ENCODE measurements at regions not wholly inside any gene's neighbourhood (a gene's known extent, or its start where the extent isn't known, plus 50 kb on each side); places are given as distances from the start of the nearest gene placed in this dataset.

DNA sequence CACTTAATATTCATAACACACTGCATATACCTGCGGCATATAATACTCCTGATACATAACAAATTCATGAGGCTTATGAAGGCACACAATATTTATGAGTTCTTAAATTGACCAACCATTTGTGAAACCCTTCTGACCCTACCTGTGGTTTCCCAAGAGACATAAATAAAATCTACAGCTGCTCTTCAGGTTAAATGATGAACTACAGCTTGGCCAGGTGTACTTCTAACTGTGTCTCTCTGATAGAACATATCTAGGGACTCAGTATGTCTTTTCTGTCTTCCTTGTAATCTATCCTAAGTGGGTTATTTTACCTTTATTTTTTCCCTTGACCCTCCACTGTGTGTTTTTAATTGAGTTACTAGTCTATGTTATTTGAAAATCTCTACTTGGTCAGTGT is 189.9 kb upstream of the UFM1 start:
- no peak for TF ChIP-seq EZH2phosphoT487 (IDR thresholded peaks at IDR 0.05; ENCODE audit: borderline replicate concordance)
- TF ChIP-seq, protein P1, sequence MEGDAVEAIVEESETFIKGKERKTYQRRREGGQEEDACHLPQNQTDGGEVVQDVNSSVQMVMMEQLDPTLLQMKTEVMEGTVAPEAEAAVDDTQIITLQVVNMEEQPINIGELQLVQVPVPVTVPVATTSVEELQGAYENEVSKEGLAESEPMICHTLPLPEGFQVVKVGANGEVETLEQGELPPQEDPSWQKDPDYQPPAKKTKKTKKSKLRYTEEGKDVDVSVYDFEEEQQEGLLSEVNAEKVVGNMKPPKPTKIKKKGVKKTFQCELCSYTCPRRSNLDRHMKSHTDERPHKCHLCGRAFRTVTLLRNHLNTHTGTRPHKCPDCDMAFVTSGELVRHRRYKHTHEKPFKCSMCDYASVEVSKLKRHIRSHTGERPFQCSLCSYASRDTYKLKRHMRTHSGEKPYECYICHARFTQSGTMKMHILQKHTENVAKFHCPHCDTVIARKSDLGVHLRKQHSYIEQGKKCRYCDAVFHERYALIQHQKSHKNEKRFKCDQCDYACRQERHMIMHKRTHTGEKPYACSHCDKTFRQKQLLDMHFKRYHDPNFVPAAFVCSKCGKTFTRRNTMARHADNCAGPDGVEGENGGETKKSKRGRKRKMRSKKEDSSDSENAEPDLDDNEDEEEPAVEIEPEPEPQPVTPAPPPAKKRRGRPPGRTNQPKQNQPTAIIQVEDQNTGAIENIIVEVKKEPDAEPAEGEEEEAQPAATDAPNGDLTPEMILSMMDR (conservative IDR thresholded peaks at IDR 0.05; ENCODE audit: low read length): no peak

All from Loucy (cell line).